GM03348 (cell line): ENCODE measurements at regions not wholly inside any gene's neighbourhood (a gene's known extent, or its start where the extent isn't known, plus 50 kb on each side); places are given as distances from the start of the nearest gene placed in this dataset.
A peak's percentile ranks its signal among the peaks of the same experiment; 100 is the strongest.
"Not testable (repeated sequence)": the region's sequence is repeated elsewhere in the genome, so short reads cannot be mapped to it uniquely, and the experiment has no call there.

Experiments used
- DNase-seq: peaks from one replicate; pipeline ENCODE4 v3.0.0; 2012; ENCODE audit warnings: low spot score

DNA sequence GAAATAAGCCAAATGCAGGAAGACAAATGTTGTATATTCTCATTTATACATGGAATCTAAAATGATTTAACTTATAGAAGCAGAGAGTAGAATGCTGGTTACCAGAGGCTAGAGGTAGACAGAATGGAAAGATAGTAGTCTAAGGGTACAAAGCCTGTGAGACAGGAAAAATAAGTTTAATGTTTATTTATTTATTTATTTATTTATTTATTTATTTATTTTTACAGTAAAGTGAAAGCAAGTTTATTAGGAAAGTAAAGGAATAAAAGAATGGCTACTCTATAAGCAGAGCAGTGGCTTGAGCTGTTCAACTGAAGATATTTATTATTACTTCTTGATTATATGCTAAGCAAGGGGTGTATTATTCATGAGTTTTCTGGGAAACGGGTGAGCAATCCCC, 203.2 kb downstream of the LAS1L start:
- DNase-seq: no peak

DNA sequence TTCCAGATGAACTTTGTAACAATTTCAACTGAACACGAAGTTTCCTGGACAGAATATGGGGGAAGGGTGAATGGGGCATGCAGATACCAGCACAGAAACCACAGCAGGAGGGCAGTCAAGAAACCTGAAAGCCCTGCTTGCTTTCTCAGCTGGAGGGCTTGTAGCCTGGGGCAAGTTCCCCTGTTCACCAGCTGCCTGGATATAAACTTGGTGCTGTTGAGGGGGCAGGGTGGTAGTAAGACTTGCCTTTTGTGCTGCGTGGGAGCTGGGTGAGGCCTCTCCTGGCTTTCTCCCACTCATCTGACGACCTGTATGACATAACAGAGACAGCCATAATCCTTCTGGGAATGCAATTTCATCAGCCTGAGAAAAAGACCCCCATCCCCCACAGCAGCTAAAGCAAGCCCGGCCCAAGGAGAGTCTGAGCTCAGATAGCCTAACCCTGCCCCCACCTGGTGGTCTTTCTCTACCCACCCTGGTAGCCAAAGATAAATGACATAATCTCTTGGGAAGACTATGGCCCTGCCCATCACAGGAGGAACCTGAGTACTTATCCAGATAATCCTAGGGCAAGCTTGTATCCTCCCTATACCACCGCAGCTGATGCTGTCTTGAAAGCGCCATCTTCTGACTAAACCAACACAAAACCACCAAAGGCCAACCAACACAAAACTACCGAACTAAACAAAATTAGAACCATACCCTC, 234.3 kb downstream of the LAS1L start:
- no peak for DNase-seq

DNA sequence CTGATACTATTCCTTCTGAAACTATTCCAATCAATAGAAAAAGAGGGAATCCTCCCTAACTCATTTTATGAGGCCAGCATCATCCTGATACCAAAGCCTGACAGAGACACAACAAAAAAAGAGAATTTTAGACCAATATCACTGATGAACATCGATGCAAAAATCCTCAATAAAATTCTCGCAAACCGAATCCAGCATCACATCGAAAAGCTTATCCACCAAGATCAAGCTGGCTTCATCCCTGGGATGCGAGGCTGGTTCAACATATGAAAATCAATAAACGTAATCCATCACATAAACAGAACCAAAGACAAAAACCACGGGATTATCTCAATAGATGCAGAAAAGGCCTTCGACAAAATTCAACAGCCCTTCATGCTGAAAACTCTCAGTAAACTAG, 251.7 kb downstream of the LAS1L start:
- not testable (repeated sequence) for DNase-seq

DNA sequence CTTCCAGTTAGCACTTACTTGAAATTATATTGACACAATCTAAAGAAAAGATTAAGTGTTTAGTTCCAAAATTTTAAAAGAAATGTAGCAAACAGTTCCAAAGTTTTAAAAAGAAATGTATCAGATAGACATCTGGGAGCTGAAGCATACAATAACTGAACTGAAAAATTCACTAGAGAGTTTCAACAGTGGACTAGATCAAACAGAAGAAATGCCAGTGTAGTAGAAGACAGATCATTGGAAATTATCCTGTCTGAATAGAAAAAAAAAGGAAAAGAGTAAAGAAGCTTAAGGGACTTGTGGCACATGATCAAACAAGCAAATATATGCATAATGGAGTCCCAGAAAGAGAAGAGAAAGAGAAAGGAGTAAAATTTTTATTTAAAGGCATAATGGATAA, 261.4 kb downstream of the LAS1L start:
- no peak for DNase-seq

DNA sequence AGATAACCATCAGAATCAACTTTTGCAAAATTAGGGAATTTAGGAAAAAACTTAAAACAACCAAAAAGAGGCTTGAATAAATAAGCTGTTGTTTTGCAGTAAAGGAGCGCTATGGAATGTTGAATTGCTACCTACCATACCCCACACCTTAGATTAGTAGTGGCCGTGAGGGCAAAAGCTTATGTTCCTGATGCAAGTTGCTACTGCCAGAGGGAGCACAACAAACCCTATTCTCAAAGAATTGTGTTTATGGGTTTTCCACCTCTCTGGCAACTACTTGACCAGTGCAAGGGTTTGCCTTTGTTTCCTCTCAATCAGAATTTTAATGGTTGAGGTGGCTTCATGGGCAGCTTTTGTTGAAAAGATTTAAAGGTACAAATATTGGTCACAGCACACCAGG, 268.1 kb downstream of the LAS1L start:
- DNase-seq: no peak

DNA sequence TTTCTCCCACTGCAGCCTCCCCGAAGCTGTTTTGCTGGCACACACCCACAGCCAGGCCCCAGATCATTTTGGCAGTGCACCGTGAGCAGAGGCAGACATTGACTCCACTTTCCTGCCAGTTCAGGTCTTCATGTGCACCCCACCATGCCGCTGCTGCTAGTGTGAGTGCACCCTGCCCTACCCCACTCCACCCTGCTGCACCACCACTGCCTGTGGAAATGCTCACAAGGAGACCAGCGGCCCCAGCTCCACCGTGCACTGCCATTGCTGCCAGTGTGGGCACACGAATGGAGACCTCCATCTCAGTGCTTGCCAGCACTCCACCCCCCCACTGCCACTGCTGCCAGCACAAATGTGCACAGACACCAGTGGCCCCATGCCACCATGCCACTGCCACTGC, 277.6 kb upstream of the ZC4H2 start:
- DNase-seq: no peak

DNA sequence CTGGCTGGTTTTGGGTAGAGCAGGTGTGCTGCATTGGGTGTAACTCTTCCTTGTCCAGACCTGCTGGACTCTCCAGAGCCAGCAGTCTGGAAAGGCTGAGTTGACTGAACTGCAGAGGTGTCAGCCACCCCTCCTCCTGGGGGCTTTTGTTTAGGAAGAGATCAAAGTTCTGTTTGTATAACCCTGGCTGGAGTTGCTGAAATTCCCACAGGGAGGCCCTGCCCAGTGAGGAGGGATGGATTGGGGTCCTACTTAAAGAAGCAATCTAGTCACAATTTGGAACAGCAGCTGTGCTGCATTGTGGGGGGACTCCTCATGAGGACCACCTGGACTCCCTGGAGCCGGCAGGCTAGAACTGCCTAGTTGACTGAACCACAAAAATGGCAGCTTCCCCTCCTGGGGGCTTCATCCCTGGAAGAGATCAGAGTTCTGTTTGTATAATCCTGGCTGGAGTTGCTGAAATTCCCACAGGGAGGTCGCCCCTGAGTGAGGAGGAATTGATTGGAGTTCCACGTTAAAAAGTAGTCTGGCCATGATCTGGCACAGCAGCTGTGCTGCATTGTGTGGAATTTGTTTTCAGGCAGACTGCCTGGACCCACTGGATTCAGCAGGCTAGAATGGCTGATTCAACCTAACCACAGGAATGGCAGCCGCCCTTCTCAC, 264.9 kb upstream of the ZC4H2 start:
- peak; percentile 2 for DNase-seq

DNA sequence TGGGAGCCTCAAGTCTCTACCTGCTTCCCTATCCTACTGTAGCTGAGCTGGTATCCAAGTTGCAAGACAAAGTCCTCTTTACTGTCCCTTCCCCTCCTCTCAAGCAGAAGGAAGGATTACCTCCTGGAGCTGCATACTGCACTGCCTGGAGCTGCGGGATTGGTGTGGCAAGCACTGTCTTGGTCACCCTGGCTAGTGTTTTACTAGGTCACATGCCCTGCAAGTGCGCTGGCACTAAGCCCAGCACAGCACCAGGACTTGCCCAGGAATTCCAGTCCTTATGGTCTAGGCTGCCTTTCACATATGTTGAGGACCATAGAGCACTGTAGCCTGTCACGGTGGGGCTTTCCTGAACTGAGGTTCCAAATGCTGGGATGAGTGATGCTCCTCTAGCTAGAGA, 227.3 kb upstream of the ZC4H2 start:
- DNase-seq: no peak

DNA sequence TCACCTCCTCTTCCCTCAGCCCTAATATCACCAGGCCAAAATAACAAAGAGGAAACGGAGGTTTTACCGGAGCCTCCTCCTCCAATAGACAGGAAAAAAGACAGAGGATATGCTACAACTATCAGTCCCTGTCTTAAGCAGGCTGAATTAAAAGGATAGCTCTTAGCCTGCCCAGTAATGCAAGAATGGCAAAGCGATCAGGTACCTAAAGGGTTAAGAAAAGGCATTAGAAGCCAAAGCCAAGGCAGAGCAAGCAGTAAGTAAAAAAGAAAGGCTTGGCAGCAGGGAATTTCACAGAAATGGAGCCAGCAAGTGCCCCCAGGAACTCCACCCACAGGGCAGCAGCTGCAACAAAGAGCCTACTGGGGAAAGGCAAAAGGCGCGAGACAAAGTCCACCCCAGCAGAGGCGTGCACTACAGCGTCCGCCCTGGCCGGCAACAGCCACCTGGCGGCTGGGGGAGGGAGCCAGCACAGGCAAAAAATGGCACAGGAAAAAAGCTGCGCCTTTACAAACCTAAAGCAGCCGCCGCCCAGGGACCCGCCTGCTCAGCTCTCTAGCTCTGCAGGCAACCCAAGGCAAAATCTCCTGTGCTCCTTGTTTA, 220.6 kb upstream of the ZC4H2 start:
- DNase-seq: no peak

DNA sequence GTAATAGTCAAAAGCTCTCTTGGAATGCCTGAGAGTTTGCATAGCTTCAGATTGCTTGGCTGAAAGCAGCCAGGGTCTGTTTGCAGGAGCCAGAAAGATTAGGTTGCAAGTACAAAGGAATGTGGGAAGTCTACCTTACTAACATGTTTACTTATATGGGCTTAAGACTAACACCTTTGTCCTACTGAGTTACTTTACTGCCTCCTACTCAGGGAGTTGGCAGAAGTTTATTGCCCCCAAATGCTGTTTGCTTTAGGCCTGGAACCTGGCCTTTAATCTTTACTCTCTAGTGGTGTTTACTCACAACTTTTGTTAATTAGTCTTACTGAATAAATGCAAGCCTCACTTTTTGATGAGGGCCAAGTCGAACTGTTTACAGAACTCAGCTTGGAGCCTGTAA, 219.4 kb upstream of the ZC4H2 start:
- no peak for DNase-seq

DNA sequence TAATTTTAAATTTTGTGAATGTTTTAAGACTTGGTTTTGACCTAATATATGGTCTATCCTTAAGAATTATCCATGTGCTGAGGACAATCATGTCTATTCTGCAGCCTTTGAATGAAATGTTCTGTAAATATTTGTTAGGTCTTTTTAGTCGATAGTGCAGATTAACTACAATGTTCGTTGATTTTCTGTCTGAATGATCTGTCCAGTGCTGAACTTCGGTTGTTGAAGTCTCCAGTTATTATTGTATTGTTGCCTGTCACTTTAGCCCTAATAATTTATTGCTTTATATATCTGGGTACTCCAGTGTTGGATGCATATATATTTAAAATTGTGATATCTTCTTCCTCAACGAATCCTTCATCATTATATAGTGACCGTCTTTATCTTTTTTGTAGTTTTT, 218.3 kb upstream of the ZC4H2 start:
- no peak for DNase-seq

DNA sequence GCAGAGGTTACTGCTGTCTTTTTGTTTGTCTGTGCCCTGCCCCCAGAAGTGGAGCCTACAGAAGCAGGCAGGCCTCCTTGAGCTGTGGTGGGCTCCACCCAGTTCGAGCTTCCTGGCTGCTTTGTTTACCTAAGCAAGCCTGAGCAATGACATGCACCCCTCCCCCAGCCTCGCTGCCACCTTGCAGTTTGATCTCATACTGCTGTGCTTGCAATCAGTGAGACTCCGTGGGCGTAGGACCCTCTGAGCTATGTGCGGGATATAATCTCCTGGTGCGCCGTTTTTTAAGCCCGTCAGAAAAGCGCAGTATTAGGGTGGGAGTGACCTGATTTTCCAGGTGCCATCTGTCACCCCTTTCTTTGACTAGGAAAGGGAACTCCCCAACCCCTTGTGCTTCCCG, 187.1 kb upstream of the ZC4H2 start:
- DNase-seq: not testable (repeated sequence)

DNA sequence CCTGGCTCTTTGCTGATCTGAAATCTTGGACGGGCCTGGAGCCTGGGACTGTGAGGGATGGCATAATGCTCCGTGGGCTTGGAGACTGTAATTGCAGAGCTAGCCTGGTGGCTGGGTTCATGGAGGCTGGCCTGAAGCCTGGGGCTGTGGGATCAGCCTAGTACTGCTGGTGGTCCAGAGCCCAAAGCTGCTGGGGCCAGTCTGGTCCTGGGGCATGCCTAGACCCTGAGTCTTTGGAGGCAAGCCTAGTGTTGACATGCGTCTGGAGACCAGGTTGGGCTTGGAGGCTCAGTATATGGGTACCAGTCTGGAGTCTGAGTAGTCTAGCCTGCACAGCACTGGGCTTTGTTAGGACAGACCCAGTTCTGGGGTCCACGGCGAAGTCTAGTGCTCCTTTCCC, 172.0 kb upstream of the ZC4H2 start:
- DNase-seq: no peak

DNA sequence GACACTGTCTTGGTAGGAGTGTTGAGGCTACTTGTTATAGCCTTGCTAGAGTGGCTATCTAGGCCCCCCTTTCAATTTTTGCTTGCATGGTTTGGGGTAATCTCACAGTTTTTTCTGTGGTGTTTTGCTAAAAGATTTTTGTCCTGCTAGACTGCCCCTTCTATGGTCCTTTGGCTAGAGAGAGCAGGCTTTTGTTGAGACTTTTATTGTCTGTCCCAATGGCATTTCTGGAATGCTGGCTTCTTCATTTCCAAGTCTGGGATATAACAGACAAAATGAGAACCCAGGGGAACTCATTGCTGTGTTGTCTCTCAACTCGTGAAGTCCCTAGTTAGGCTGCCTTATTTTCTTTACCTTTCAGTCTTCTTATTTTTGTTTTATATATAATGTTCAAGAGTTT, 160.2 kb upstream of the ZC4H2 start:
- DNase-seq: no peak

DNA sequence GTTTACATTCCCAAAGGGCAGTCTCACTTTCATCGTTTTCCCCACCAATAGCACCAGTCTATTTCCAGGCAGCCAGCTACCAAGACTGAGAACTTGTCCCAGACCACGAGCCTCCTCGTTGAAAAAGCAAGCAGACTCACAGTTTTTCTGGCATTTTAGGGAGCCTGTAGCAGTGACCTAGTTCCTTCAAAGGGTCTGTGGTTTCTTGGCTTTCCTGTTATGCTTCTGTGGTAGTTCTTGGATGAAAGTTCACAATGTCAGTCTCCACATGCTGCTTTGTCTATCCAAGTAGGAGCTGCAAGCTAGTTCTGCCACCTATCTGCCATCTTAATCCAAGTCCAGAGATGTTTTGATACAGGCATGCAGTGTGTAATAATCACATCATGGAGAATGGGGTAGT, 151.6 kb upstream of the ZC4H2 start:
- no peak for DNase-seq

DNA sequence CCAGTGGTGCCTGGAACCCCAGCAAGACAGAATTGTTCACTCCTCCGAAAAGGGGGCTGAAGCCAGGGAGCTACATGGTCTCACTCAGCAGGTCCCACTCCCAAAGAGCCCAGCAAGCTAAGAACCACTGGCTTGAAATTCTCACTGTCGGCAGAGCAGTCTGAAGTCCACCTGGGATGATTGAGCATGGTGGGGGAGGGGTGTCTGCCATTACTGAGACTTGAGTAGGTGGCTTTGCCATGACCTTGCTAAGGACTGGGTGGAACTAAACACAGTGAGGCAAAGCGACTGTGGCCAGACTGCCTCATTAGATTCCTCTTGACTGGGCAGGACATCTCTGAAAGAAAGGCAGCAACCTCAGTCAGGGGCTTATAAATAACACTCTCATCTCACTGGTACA, 122.6 kb upstream of the ZC4H2 start:
- DNase-seq: no peak

DNA sequence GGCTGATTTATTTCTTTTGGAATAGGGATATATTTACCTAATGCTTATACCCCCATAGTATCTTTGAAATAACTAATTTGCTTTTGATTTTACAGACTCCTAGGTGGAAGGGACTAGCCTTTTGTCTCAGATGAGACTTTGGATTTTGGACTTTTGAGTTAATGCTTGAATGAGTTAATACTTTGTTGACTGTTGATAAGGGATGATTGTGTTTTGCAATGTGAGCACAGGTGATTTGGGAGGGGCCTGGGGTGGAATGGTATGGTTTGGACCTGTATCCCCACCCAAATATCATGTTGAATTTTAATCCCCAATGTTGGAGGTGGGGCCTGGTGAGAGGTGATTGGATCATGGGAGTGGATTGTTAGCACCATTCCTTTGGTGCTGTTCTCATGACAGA, 117.4 kb upstream of the ZC4H2 start:
- no peak for DNase-seq

DNA sequence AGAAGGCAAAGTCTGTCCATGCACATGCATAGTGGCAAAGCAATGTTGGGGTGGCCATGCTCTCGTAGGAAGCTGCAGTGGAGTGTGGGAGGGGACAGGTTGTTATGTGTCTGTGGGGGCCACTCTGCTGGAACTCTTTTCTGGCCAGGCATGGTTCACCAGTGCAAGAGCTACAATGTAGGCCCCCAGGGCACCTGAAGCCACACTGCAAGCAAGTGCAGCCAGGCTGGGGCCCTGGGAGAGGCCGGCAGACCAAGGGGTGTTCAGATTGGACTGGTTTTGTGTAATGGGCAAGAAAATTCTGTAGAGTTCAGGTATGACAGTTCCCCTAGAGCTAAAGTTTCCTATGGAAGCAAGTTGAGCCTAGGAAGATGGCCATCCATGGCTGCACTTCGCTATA, 97.0 kb upstream of the ZC4H2 start:
- DNase-seq: no peak

DNA sequence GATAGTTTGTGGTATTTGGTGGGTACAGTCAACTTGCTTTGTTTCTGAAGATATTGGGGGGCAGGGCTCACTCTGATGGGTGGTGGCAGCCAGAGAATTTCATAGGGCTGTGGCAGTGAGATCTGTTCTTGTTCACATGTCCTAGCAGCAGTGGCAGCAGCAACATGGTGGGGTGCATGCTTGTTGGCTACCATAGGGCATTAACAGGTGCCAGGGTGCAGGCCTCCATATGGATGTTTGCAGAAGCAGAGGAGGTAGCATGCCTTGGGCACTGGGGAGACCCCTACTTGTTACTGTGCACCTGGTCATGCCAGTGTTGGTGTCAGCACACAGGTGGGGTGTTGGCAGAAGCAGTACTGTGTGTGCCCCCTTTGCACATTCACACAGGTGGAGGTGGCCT, 96.3 kb upstream of the ZC4H2 start:
- no peak for DNase-seq

DNA sequence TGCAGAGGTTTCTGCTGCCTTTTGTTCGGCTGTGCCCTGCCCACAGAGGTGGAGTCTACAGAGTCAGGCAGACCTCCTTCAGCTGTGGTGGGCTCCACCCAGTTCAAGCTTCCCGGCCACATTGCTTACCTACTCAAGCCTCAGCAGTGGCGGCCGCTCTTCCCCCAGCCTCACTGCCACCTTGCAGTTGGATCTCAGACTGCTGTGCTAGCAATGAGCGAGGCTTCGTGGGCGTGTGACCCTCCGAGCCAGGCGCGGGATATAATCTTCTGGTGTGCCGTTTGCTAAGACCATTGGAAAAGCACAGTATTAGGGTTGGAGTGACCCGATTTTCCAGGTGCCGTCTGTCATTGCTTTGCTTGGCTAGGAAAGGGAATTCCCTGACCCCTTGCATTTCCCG, 82.4 kb upstream of the ZC4H2 start:
- not testable (repeated sequence) for DNase-seq

DNA sequence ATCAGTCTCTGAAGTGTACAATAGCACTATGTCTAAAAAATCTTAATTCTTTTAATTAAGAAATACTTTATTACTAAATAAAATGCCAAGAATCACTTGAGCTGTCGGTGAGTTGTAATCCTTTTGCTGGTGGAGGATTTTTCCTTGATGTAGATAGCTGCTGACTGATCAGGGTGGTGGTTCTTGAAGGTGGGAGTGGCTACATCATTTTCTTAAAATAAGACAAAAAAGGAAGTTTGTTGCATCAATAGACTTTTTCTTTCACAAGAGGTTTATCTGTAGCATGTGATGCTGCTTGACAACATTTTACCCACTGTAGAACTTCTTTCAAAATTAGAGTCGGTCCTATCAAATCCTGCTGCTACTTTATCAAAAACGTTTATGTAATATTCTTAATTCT, 68.8 kb upstream of the ZC4H2 start:
- no peak for DNase-seq

DNA sequence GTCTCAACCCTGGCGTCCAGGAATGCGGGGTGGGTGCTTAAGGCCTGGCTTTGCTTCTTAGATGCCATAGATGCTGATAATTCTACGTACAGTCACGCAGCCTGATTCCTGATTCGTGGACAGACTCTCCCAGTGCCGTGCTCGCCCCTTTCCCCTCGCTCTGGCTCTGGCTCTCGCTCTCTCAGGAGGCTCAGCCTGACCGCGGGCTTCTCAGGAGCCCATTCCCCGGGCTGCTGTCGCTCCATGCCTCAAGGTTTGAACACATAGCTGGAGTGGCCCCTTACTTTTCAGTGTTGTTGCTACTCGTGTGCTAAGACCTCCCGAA, 59.2 kb upstream of the ZC4H2 start:
- peak; percentile 53 for DNase-seq

DNA sequence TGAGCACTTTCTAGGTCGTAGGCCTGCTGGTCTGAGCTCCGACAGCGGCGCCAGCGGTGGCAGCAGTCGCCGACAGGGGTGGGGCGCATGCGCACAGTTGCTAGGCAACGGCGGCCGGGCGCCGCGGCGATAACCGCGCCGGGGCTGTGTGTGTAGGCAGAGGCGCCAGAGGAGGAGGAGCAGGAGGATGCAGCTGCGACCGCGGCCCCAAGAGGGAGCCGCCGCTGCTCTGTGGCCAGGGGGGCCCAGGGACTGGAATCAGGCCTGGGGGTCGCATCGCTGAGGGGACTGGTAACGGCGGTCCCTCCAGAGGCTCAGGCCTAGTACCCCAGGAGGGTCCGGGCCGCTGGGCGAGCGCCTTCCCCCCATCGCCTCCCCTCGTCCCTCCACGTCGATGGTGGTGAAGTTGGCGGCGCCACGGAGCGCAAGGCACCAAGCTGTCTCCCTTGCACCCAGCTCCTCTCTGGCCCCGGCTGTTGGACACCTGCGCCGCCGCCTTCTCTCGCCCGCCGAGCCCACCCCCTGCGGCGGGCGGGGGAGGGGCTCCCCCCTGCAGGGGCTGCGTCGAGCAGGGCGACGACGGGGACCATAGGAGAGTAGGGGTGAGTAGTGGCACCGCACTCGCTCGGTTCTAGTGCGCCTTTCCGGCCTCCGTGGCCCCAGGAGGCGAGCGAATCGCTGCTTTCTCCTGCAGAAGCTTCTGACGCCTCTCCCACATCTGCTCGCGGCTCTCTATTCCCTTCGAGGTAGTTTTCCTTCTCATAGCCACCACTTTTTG, 58.6 kb upstream of the ZC4H2 start, which contains the start of gene ZC3H12B:
Gene ZC3H12B (plus strand): TSS at position 159 of the 778 bp plus-strand sequence.
- DNase-seq: peak; percentile 93
